ENCODE measurements at regions not wholly inside any gene's neighbourhood (a gene's known extent, or its start where the extent isn't known, plus 50 kb on each side); places are given as distances from the start of the nearest gene placed in this dataset.

DNA sequence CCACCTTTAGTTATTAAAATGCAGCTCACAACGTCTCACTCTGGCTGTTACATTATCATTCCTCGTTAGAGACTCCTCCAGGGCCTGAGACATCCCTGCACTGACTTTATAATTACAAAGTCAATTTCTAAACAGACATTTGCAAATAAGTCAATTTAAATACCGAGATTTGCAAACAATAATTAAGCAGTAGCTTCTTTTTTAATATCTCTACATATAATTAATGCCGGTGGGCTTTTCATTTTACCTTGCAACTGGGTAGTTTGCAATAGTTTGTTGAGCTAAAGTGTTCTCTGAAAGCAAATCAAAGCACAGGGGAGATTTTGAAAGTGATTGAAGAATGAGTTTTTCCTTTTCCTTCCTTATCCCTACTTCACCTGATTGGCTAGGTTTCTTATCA is 154.4 kb downstream of the TLR4 start:
- no peaks in the 10 kb centered on the region for H3K36me3 ChIP-seq (ENCODE audit: insufficient read depth, low read length)
- TF ChIP-seq, protein P1, sequence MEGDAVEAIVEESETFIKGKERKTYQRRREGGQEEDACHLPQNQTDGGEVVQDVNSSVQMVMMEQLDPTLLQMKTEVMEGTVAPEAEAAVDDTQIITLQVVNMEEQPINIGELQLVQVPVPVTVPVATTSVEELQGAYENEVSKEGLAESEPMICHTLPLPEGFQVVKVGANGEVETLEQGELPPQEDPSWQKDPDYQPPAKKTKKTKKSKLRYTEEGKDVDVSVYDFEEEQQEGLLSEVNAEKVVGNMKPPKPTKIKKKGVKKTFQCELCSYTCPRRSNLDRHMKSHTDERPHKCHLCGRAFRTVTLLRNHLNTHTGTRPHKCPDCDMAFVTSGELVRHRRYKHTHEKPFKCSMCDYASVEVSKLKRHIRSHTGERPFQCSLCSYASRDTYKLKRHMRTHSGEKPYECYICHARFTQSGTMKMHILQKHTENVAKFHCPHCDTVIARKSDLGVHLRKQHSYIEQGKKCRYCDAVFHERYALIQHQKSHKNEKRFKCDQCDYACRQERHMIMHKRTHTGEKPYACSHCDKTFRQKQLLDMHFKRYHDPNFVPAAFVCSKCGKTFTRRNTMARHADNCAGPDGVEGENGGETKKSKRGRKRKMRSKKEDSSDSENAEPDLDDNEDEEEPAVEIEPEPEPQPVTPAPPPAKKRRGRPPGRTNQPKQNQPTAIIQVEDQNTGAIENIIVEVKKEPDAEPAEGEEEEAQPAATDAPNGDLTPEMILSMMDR (IDR thresholded peaks at IDR 0.05; ENCODE audit: low read length), result no peak
- TF ChIP-seq EZH2 (IDR thresholded peaks at IDR 0.05; ENCODE audit: borderline replicate concordance, low read length), result no peak

DNA sequence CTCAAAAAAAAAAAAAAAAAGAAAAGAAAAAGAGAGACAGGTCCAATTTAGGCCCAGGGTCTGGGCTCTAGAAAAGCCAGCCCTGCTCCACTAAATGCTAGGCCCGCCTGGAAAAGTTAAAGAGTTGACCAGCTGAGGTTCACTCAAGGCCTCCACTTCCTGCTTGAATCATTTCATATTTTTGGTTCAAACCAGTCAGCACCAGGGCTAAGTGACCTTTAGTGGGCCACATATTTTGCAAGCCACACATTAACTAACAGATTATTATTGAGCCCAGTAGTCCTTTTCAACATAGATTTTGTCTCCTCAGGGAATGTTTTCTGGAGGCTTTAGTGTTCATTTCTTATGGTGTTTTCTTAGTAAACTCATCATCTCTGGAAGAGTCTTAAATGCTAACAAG is 156.6 kb downstream of the TLR4 start:
- H2AFZ ChIP-seq (ENCODE audit: low read length), result no peak overlapping the region
- H3F3A ChIP-seq (ENCODE audit: insufficient read depth, low read length), result no peaks in the 10 kb centered on the region
- H4K20me1 ChIP-seq (ENCODE audit: insufficient read depth, low read length), result no peaks in the 10 kb centered on the region
- H3K36me3 ChIP-seq (ENCODE audit: insufficient read depth, low read length), result no peaks in the 10 kb centered on the region
- H3K27me3 ChIP-seq (ENCODE audit: insufficient read depth, low read length), result no peaks in the 10 kb centered on the region
- TF ChIP-seq EZH2 (IDR thresholded peaks at IDR 0.05; ENCODE audit: borderline replicate concordance, low read length), result no peak
- TF ChIP-seq, protein P1 (IDR thresholded peaks at IDR 0.05; ENCODE audit: low read length), result no peak
- no peaks in the 10 kb centered on the region for H3K79me2 ChIP-seq (ENCODE audit: insufficient read depth, low read length)
- no peak overlapping the region for H3K9ac ChIP-seq (ENCODE audit: low read length)
- H3K9me2 ChIP-seq (ENCODE audit: low read depth, low read length), result no peaks in the 10 kb centered on the region
- no peak overlapping the region for H3K4me2 ChIP-seq (ENCODE audit: low read length)
- no peak overlapping the region for H3K4me3 ChIP-seq (ENCODE audit: low read depth, low read length, poor library complexity, severe bottlenecking)
- no peak overlapping the region for H3K27ac ChIP-seq (ENCODE audit: low read depth, low read length, poor library complexity, severe bottlenecking)
- H3K9me3 ChIP-seq (ENCODE audit: low read length), result no peaks in the 10 kb centered on the region
- no peaks in the 10 kb centered on the region for H3K4me1 ChIP-seq (ENCODE audit: insufficient read depth, low read length, severe bottlenecking)

More for the DNA sequence above, 154.4 kb downstream of the TLR4 start:
- H3K79me2 ChIP-seq (ENCODE audit: insufficient read depth, low read length), result no peaks in the 10 kb centered on the region
- no peak overlapping the region for H3K9ac ChIP-seq (ENCODE audit: low read length)
- H3F3A ChIP-seq (ENCODE audit: insufficient read depth, low read length), result no peaks in the 10 kb centered on the region
- H3K9me2 ChIP-seq (ENCODE audit: low read depth, low read length), result no peaks in the 10 kb centered on the region
- H3K27ac ChIP-seq (ENCODE audit: low read depth, low read length, poor library complexity, severe bottlenecking), result no peak overlapping the region
- H2AFZ ChIP-seq (ENCODE audit: low read length), result no peak overlapping the region
- H3K27me3 ChIP-seq (ENCODE audit: insufficient read depth, low read length), result no peaks in the 10 kb centered on the region
- H3K4me1 ChIP-seq (ENCODE audit: insufficient read depth, low read length, severe bottlenecking), result no peaks in the 10 kb centered on the region
- H4K20me1 ChIP-seq (ENCODE audit: insufficient read depth, low read length), result no peaks in the 10 kb centered on the region
- no peaks in the 10 kb centered on the region for H3K9me3 ChIP-seq (ENCODE audit: low read length)
- no peak overlapping the region for H3K4me2 ChIP-seq (ENCODE audit: low read length)
- H3K4me3 ChIP-seq (ENCODE audit: low read depth, low read length, poor library complexity, severe bottlenecking), result no peak overlapping the region

DNA sequence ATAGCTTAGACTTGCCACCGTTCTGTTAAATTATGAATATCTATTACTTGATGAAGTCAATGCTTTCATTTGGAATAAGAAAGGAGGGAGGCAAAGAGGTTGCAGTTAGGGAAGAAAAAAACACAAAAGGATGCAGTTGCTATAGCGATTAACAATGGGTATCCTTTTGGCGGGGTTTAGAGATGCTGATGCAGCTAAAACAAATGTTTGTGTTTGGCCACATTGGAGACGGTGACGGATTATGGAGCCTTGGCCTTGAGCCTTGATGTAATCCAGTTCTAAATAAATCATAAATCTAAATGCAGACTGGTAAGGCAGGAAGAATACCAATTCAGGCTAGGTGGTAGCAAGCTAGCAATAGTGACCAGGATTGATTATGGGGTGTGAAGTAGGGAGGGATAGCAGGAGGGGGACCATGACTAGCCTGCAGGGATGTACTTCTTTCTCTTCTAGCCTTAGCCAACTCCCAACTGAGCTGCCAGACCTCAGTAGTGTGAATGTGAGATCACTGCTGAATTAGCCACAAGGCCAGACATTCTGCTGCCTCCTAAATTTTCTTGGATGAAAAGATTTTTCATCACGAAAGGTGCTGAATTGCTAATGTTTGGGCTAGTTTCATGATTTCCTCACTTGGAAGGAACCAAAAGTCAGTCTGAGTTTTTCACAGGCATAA is 160.3 kb downstream of the TLR4 start:
- no peaks in the 10 kb centered on the region for H3K9me2 ChIP-seq (ENCODE audit: low read depth, low read length)
- H3K79me2 ChIP-seq (ENCODE audit: insufficient read depth, low read length), result no peaks in the 10 kb centered on the region
- TF ChIP-seq EZH2 (IDR thresholded peaks at IDR 0.05; ENCODE audit: borderline replicate concordance, low read length), result no peak
- TF ChIP-seq, protein P1 (IDR thresholded peaks at IDR 0.05; ENCODE audit: low read length), result no peak
- H3K27me3 ChIP-seq (ENCODE audit: insufficient read depth, low read length), result no peaks in the 10 kb centered on the region
- no peak overlapping the region for H3K9ac ChIP-seq (ENCODE audit: low read length)
- no peak overlapping the region for H3K27ac ChIP-seq (ENCODE audit: low read depth, low read length, poor library complexity, severe bottlenecking)
- H3K4me3 ChIP-seq (ENCODE audit: low read depth, low read length, poor library complexity, severe bottlenecking), result no peak overlapping the region
- no peaks in the 10 kb centered on the region for H3K36me3 ChIP-seq (ENCODE audit: insufficient read depth, low read length)
- H3K9me3 ChIP-seq (ENCODE audit: low read length), result no peaks in the 10 kb centered on the region
- no peaks in the 10 kb centered on the region for H3K4me1 ChIP-seq (ENCODE audit: insufficient read depth, low read length, severe bottlenecking)
- no peaks in the 10 kb centered on the region for H4K20me1 ChIP-seq (ENCODE audit: insufficient read depth, low read length)
- H3K4me2 ChIP-seq (ENCODE audit: low read length), result no peak overlapping the region
- H2AFZ ChIP-seq (ENCODE audit: low read length), result no peak overlapping the region
- no peaks in the 10 kb centered on the region for H3F3A ChIP-seq (ENCODE audit: insufficient read depth, low read length)

Measured in OCI-LY1 (cell line).